Heart left ventricle (tissue), 16 donors: ENCODE measurements at regions not wholly inside any gene's neighbourhood (a gene's known extent, or its start where the extent isn't known, plus 50 kb on each side); places are given as distances from the start of the nearest gene placed in this dataset.
A peak's percentile ranks its signal among the peaks of the same experiment; 100 is the strongest.

ENCODE experiments used
- ATAC-seq, 4 donors: fragments of 200-7000 bp; cut with Tn5 transposase; one replicate each; pipeline ENCODE4 v1.9.1; 2020 to 2022; ENCODE audit warnings: moderate library complexity in 4 of 4, mild to moderate bottlenecking in 3 of 4, moderate number of reproducible peaks in 1 of 4
- DNase-seq, 5 donors: peaks; one replicate each; pipeline ENCODE4 v3.0.0-alpha.2; 2020
- H3K27ac ChIP-seq, 12 donors: fragments of 200-600 bp; sonication (generic) in 4 of 12; one replicate each; pipeline versions ENCODE4 v1.5.0 to v1.8.0; 2016 to 2022; ENCODE audit warnings: mild to moderate bottlenecking in 2 of 12
- H3K27me3 ChIP-seq, 9 donors: fragments of 200-600 bp; sonication (generic) in 2 of 9; one replicate each; pipeline versions ENCODE4 v1.5.1 to v1.8.0; 2016 to 2022; ENCODE audit warnings: mild to moderate bottlenecking in 3 of 9
- H3K36me3 ChIP-seq, 9 donors: fragments of 200-600 bp; sonication (generic) in 2 of 9; one replicate each; pipeline versions ENCODE4 v1.5.0 to v1.8.0; 2018 to 2022; ENCODE audit warnings: mild to moderate bottlenecking in 2 of 9
- H3K4me1 ChIP-seq, 12 donors: fragments of 200-600 bp; sonication (generic) in 4 of 12; one replicate each; pipeline versions ENCODE4 v1.5.0 to v1.8.0; 2016 to 2022; ENCODE audit warnings: mild to moderate bottlenecking in 3 of 12
- H3K4me3 ChIP-seq, 12 donors: fragments of 200-600 bp; sonication (generic) in 4 of 12; one replicate each; pipeline versions ENCODE4 v1.5.0 to v1.8.0; 2017 to 2022; ENCODE audit warnings: mild to moderate bottlenecking in 9 of 12, moderate library complexity in 4 of 12
- H3K9me3 ChIP-seq, 12 donors: fragments of 200-600 bp; sonication (generic) in 4 of 12; one replicate each; pipeline versions ENCODE4 v1.5.0 to v1.8.0; 2016 to 2022; ENCODE audit warnings: mild to moderate bottlenecking in 1 of 12
- POLR2A ChIP-seq, 2 donors: fragments of 450-650 bp; IDR thresholded peaks; one replicate each; pipeline ENCODE4 v1.6.1; 2017; ENCODE audit warnings: antibody characterized with exemption in 2 of 2, mild to moderate bottlenecking in 2 of 2, moderate library complexity in 2 of 2
- WGBS, 4 donors: extraction: QIAGEN DNeasy Blood & Tissue Kit in 2 of 4; methylation state at CpG; one replicate each; pipeline versions ENCODE4 v1.1.5 to v1.1.7; 2013 to 2018; 5-methylcytosine and 5-hydroxymethylcytosine counted together
- intact Hi-C, 10 donors: fragments of 100-400 bp; cut with DNase I; formaldehyde crosslinking; loops; one replicate each; pipeline versions ENCODE4 v1.11.1 to v1.14.2; 2022
- TF ChIP-seq, protein P1 (sequence below), 12 donors: fragments of 200-600 bp; sonication (generic) in 4 of 12; IDR thresholded peaks; one replicate each; pipeline versions ENCODE4 v1.5.0 to v1.8.0; 2018 to 2022; ENCODE audit warnings: antibody characterized with exemption in 12 of 12, mild to moderate bottlenecking in 5 of 12
- donor health status: ischemic (EF 13 %, LVEDD 7.1; RV severe dilation, severe dysfunction).
- donor health status: healthy with polysubstance abuse.
- donor health status: DM: no; HTN: yes; CAD: no.
- donor health status: DM: no; HTN: no; CAD: no.
- donor health status: ischemic (EF 25% LVEDD 6.9; RV normal size, moderate dysfunction).
- donor health status: ischemic (EF 25% LVEDD 5.7; RV mildly dilated, moderate dysfunction).
- donor health status: healthy.
- donor health status: DM: yes; HTN: yes; CAD: no.
- donor health status: ischemic (EF 35%, LVEDD 5.7; RV mildly dilated, moderate dysfunction).
- donor health status: nonischemic (EF 11% LVEDD 7.7; RV severe dilation, severe dysfunction).
- donor health status: DM: yes; HTN: yes; CAD: no.
- donor health status: PGD.
- donor health status: ischemic (EF 29% LVEDD 5.4; RV normal size, mild dysfunction).
- donor health status: nonischemic (EF 23%, LVEDD 6.1; RV moderate dilation, normal function).

DNA sequence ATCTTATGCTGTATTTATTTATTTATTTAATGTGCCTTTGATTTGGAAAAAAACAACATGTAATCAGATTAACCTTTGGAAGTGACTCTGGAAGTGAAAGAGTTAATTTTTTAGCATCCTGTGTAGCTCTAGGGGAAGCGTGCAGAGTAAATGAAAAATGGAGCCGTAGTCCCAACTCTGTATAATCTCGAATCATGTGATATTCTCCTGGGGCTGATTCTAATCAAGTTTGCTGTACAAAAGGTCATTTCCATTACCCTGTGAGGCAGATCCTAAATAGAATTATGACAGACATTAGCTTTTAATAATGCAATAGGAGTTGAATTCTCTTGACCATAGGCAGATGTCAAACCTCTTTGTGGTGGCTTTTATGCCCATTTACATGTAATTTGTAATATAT is 238.6 kb upstream of the CSNK1A1L start:
- H3K27me3 ChIP-seq = no peaks in the 10 kb centered on the region
- intact Hi-C loops = no loop called here
- H3K27ac ChIP-seq = no peak overlapping the region
- peaks cover 0 to 15% (median 0%) of the 10 kb centered on the region in 12 donors for H3K9me3 ChIP-seq
- no peaks in the 10 kb centered on the region for H3K36me3 ChIP-seq
- DNase-seq (no peak), ATAC-seq (no peak)
- H3K4me1 ChIP-seq = peaks cover 0 to 10% (median 0%) of the 10 kb centered on the region in 12 donors
- TF ChIP-seq POLR2A (IDR thresholded peaks at IDR 0.05) = no peak
- TF ChIP-seq, protein P1, sequence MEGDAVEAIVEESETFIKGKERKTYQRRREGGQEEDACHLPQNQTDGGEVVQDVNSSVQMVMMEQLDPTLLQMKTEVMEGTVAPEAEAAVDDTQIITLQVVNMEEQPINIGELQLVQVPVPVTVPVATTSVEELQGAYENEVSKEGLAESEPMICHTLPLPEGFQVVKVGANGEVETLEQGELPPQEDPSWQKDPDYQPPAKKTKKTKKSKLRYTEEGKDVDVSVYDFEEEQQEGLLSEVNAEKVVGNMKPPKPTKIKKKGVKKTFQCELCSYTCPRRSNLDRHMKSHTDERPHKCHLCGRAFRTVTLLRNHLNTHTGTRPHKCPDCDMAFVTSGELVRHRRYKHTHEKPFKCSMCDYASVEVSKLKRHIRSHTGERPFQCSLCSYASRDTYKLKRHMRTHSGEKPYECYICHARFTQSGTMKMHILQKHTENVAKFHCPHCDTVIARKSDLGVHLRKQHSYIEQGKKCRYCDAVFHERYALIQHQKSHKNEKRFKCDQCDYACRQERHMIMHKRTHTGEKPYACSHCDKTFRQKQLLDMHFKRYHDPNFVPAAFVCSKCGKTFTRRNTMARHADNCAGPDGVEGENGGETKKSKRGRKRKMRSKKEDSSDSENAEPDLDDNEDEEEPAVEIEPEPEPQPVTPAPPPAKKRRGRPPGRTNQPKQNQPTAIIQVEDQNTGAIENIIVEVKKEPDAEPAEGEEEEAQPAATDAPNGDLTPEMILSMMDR (IDR thresholded peaks at IDR 0.05) = no peak
- 15 to 29% (median 20%) methylated on average over 3 of the region's 3 CpGs for WGBS, 4 donors
- H3K4me3 ChIP-seq = no peak overlapping the region

DNA sequence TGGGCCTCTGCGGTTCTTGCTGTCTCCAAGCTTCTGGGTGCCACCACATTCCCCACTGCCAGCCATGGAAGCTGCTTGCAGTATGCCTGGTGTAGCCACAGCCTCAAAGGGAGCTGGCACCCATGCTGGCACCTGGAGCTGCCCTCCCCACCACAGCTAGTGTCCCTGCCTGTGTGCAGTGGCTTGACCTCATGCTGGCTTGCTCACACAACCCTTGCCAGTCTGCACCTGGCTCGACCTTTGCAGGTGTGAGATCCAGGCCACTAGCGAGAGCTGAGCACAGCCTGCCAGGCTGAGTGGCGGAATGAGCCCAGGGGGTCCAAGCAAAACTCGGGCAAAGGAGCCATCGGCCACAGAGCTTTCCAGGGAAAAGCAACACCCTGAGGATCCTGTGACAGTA is 236.7 kb upstream of the CSNK1A1L start:
- Histone ChIP-seq H3K9me3 (no peaks in the 10 kb centered on the region), H3K4me1 (peaks cover 0 to 10% (median 0%) of the 10 kb centered on the region in 12 donors), H3K27me3 (no peaks in the 10 kb centered on the region), H3K36me3 (no peaks in the 10 kb centered on the region), H3K4me3 (no peak overlapping the region), H3K27ac (no peak overlapping the region)
- ATAC-seq (no peak), DNase-seq (no peak)
- intact Hi-C loops = no loop called here
- TF ChIP-seq, protein P1 (IDR thresholded peaks at IDR 0.05) = no peak
- no peak for TF ChIP-seq POLR2A (IDR thresholded peaks at IDR 0.05)
- 88 to 100% (median 92%) methylated on average over 5 to 6 of the region's 6 CpGs for WGBS, 4 donors

DNA sequence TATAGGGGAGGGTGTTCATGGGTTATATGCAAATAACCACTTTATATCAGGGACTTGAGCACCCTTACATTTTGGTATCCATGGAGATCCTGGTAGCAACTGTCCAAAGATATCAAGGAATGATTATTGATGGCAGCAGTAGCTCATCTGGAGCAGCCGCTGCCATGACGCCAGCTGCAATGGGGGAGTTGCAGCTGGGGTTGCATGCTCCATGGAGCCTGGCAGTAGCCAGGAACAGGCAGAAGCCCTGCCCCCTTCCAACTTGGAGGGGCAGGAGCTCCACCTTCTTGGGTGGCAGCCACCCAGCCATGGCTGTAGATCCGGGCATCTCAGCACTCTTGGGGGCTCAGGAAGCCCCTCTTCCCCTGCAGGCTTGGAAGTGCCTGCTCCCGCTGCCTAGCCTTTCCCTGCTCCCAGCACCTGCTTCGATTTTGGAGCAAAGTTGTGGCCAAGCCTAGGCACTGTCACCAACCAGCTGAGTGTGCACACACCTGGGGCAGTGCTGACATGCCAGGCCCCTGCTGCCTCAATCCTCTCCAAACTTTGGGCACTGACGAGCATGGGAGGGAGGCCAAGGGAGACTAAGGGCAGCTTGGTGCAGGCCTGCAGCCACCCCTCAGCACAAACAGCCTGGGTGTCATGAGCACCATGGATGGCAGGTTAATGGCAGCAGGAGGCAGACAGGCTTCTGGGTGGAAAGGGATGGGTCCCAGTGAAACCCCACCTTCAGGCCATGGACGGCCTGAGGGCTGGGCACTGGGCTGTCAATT is 235.6 kb upstream of the CSNK1A1L start:
- no peaks in the 10 kb centered on the region for H3K9me3 ChIP-seq
- no peaks in the 10 kb centered on the region for H3K36me3 ChIP-seq
- intact Hi-C loops = no loop called here
- WGBS, 4 donors = 63 to 83% (median 81%) methylated on average over 6 to 7 of the region's 7 CpGs
- ATAC-seq (peak in 1 of 4 donors; percentile 15), DNase-seq (no peak)
- H3K27me3 ChIP-seq = no peaks in the 10 kb centered on the region
- no peak for TF ChIP-seq POLR2A (IDR thresholded peaks at IDR 0.05)
- TF ChIP-seq, protein P1 (IDR thresholded peaks at IDR 0.05) = no peak
- no peak overlapping the region for H3K4me3 ChIP-seq
- no peak overlapping the region for H3K27ac ChIP-seq
- H3K4me1 ChIP-seq = peaks cover 0 to 10% (median 0%) of the 10 kb centered on the region in 12 donors

DNA sequence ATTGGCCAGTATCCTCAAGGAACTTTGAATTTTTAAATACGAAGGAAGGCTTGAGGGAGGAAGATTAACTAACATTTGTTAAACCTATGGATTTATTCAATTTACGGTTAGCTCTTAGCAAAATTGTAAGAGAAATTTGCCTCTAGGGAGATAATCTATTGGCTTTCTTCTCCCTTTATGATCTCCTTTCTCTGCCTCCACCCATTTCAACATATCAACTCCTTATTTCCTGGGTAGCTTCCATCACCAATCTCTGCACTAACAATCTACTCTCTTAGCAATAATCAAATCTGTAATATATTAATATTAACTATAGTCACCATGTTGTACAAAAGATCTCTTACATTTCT is 233.9 kb upstream of the CSNK1A1L start:
- Histone ChIP-seq H3K4me1 (peaks cover 0 to 8% (median 0%) of the 10 kb centered on the region in 12 donors), H3K9me3 (no peaks in the 10 kb centered on the region), H3K36me3 (no peaks in the 10 kb centered on the region), H3K4me3 (no peak overlapping the region), H3K27ac (no peak overlapping the region), H3K27me3 (no peaks in the 10 kb centered on the region)
- intact Hi-C loops = no loop called here
- ATAC-seq = no peak
- TF ChIP-seq, protein P1 (IDR thresholded peaks at IDR 0.05) = no peak
- no peak for TF ChIP-seq POLR2A (IDR thresholded peaks at IDR 0.05)
- DNase-seq = no peak
- WGBS, 4 donors = 80 to 84% (median 83%) methylated on average over 2 of the region's 2 CpGs
